HG03520 (cell line): ENCODE measurements at regions not wholly inside any gene's neighbourhood (a gene's known extent, or its start where the extent isn't known, plus 50 kb on each side); places are given as distances from the start of the nearest gene placed in this dataset.
A peak's percentile ranks its signal among the peaks of the same experiment; 100 is the strongest.
"Not testable (repeated sequence)": the region's sequence is repeated elsewhere in the genome, so short reads cannot be mapped to it uniquely, and the experiment has no call there.

ENCODE experiments used
- ATAC-seq: cut with Tn5 transposase; IDR thresholded peaks from one replicate; pipeline ENCODE4 v1.9.1; 2021; ENCODE audit warnings: mild to moderate bottlenecking, moderate library complexity; ENCODE audit not compliant: unreplicated experiment

- no peak for ATAC-seq
Measured at GRCh38 chr6:92737983-92738382, 681.4 kb downstream of the EPHA7 start.

GRCh38 chr6:92723390-92723931, 695.9 kb downstream of the EPHA7 start:
- ATAC-seq: no peak

GRCh38 chr6:92719773-92720172, 699.6 kb downstream of the EPHA7 start:
- no peak for ATAC-seq

- ATAC-seq: no peak
Measured at GRCh38 chr6:92716638-92717037, 702.7 kb downstream of the EPHA7 start.

GRCh38 chr6:92715991-92716390, 703.4 kb downstream of the EPHA7 start:
- no peak for ATAC-seq

- ATAC-seq: no peak
Measured at GRCh38 chr6:92714346-92714745, 705.0 kb downstream of the EPHA7 start.

GRCh38 chr6:92710048-92710447, 709.3 kb downstream of the EPHA7 start:
- peak; percentile 89 for ATAC-seq

- ATAC-seq: no peak
Measured at GRCh38 chr6:92708945-92709344, 710.4 kb downstream of the EPHA7 start.

- ATAC-seq: no peak
Measured at GRCh38 chr6:92708270-92708669, 711.1 kb downstream of the EPHA7 start.

- no peak for ATAC-seq
Measured at GRCh38 chr6:92706976-92707375, 712.4 kb downstream of the EPHA7 start.

- ATAC-seq: no peak
Measured at GRCh38 chr6:92701425-92702096, 717.8 kb downstream of the EPHA7 start.

- no peak for ATAC-seq
Measured at GRCh38 chr6:92700411-92700810, 718.9 kb downstream of the EPHA7 start.

GRCh38 chr6:92690997-92691599, 728.3 kb downstream of the EPHA7 start:
- no peak for ATAC-seq

GRCh38 chr6:92688342-92688741, 731.0 kb downstream of the EPHA7 start:
- ATAC-seq: no peak

GRCh38 chr6:92687278-92687677, 732.1 kb downstream of the EPHA7 start:
- no peak for ATAC-seq

GRCh38 chr6:92684386-92684785, 735.0 kb downstream of the EPHA7 start:
- no peak for ATAC-seq

GRCh38 chr6:92683748-92684147, 735.6 kb downstream of the EPHA7 start:
- ATAC-seq: no peak

GRCh38 chr6:92682516-92683398, 736.6 kb downstream of the EPHA7 start:
- ATAC-seq: no peak

GRCh38 chr6:92681401-92681800, 738.0 kb downstream of the EPHA7 start:
- ATAC-seq: no peak

- not testable (repeated sequence) for ATAC-seq
Measured at GRCh38 chr6:92671462-92671861, 747.9 kb downstream of the EPHA7 start.

- ATAC-seq: no peak
Measured at GRCh38 chr6:92667843-92668242, 751.5 kb downstream of the EPHA7 start.
